Central memory CD4-positive, alpha-beta T cell (primary cell): ENCODE measurements at regions not wholly inside any gene's neighbourhood (a gene's known extent, or its start where the extent isn't known, plus 50 kb on each side); places are given as distances from the start of the nearest gene placed in this dataset.

Experiments
- DNase-seq: peaks from one replicate; pipeline ENCODE4 v3.0.0; 2022

GRCh38 chr1:2866422-2867086 lies 65.1 kb upstream of the TTC34 start:
- DNase-seq, result no peak

GRCh38 chr1:2867087-2867425 lies 65.6 kb upstream of the TTC34 start:
- no peak for DNase-seq

GRCh38 chr1:2867861-2868260 lies 66.4 kb upstream of the TTC34 start:
- DNase-seq, result no peak

- DNase-seq, result no peak
Observed at GRCh38 chr1:2868571-2869195, 67.2 kb upstream of the TTC34 start.

GRCh38 chr1:2871246-2871815 lies 69.8 kb upstream of the TTC34 start:
- DNase-seq, result no peak

GRCh38 chr1:2874207-2874606 lies 72.7 kb upstream of the TTC34 start:
- no peak for DNase-seq

- no peak for DNase-seq
Observed at GRCh38 chr1:2874607-2875480, 73.4 kb upstream of the TTC34 start.

GRCh38 chr1:2875707-2876561 lies 74.4 kb upstream of the TTC34 start:
- DNase-seq, result no peak

- DNase-seq, result no peak
Observed at GRCh38 chr1:2876846-2877245, 75.4 kb upstream of the TTC34 start.

GRCh38 chr1:2877391-2877790 lies 75.9 kb upstream of the TTC34 start:
- DNase-seq, result no peak

GRCh38 chr1:2878591-2878990 lies 77.1 kb upstream of the TTC34 start:
- no peak for DNase-seq

- DNase-seq, result no peak
Observed at GRCh38 chr1:2879026-2879425, 77.5 kb upstream of the TTC34 start.

GRCh38 chr1:2879591-2879990 lies 78.1 kb upstream of the TTC34 start:
- no peak for DNase-seq

GRCh38 chr1:2880086-2880485 lies 78.6 kb upstream of the TTC34 start:
- DNase-seq, result no peak

GRCh38 chr1:2880812-2881295 lies 79.4 kb upstream of the TTC34 start:
- no peak for DNase-seq

GRCh38 chr1:2881556-2881955 lies 80.1 kb upstream of the TTC34 start:
- no peak for DNase-seq

- DNase-seq, result no peak
Observed at GRCh38 chr1:2882966-2883696, 81.6 kb upstream of the TTC34 start.

- no peak for DNase-seq
Observed at GRCh38 chr1:2885001-2885400, 83.5 kb upstream of the TTC34 start.

- no peak for DNase-seq
Observed at GRCh38 chr1:2886631-2887030, 85.1 kb upstream of the TTC34 start.

GRCh38 chr1:2887941-2888855 lies 86.7 kb upstream of the TTC34 start:
- no peak for DNase-seq
